ENCODE measurements at regions not wholly inside any gene's neighbourhood (a gene's known extent, or its start where the extent isn't known, plus 50 kb on each side); places are given as distances from the start of the nearest gene placed in this dataset.

DNA sequence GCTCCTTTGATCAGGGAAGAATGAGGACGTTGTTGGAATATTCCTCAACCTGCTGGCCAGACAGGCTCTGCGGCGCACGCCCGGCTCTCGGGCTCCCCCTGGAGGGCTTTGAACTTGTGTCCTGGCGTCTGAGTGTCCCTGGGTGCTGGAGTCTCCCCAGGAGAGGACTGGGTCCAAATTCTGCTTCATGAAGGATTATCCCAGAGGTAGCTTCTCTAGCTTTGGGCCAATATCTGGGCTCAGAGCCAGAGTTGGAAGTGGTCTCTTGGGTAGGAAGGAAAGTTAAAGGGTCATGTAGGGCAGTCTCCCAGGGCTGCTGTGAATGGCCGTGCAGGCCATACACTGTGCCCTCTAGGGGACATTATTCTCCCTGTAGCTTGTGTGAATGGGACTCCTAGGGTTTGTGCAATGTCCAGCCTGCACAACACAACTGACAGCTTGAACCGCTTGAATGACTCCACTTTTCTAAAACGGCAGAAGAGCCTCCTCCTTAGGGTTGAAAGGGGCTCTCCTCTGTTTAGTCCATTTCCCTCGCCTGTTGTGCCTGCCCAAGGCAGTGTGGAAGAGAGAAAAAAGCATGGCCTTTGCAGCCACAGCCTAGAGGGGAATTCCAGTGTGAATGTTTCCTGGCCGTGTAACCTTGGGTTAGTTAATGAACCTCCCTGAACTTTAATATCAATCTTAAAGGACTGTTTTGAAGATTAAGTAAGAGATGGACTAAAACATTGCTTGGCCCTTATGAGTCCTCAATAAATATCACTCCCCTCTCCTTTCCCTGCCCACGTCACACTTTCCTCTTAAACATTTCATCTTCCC, 111.2 kb upstream of the THY1 start:
- TF ChIP-seq, protein P1, sequence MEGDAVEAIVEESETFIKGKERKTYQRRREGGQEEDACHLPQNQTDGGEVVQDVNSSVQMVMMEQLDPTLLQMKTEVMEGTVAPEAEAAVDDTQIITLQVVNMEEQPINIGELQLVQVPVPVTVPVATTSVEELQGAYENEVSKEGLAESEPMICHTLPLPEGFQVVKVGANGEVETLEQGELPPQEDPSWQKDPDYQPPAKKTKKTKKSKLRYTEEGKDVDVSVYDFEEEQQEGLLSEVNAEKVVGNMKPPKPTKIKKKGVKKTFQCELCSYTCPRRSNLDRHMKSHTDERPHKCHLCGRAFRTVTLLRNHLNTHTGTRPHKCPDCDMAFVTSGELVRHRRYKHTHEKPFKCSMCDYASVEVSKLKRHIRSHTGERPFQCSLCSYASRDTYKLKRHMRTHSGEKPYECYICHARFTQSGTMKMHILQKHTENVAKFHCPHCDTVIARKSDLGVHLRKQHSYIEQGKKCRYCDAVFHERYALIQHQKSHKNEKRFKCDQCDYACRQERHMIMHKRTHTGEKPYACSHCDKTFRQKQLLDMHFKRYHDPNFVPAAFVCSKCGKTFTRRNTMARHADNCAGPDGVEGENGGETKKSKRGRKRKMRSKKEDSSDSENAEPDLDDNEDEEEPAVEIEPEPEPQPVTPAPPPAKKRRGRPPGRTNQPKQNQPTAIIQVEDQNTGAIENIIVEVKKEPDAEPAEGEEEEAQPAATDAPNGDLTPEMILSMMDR (IDR thresholded peaks at IDR 0.05) = peak; percentile 71
- H3K27ac ChIP-seq = no peak overlapping the region
- DNase-seq (ENCODE audit: low spot score) = no peak

GRCh38 chr11:119533462-119533861, 110.5 kb upstream of the THY1 start:
- Histone ChIP-seq H3K27ac (no peak overlapping the region), H3K4me3 (no peak overlapping the region)
- TF ChIP-seq, protein P1 (IDR thresholded peaks at IDR 0.05) = no peak

More for the DNA sequence above, 111.2 kb upstream of the THY1 start:
- H3K4me3 ChIP-seq = no peak overlapping the region

DNA sequence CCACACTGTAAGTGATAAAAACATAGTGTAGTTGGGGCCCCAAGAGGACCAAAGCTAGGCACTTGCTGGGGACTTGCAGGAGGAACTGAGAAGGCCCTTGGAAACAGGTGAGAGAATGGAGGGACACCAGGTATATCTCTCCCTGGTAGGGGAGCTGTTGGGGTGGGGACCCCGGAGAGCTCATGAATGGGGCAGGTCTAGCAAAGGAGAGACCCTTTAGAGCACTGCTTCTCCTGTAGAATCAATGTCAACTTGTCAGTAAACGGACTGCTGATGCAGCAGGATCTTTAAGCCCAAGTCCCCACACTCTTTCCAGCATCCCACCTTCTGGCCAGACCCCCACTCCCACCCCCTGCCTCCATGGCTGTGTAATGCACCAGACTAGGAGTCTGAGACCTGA, 109.6 kb upstream of the THY1 start:
- Histone ChIP-seq H3K27ac (no peak overlapping the region), H3K4me3 (no peak overlapping the region)
- DNase-seq (ENCODE audit: low spot score) = no peak
- TF ChIP-seq, protein P1 (IDR thresholded peaks at IDR 0.05) = no peak

More at GRCh38 chr11:119533462-119533861, 110.5 kb upstream of the THY1 start:
- DNase-seq (ENCODE audit: low spot score) = peak; percentile 52

GRCh38 chr11:119531623-119532022, 108.7 kb upstream of the THY1 start:
- DNase-seq (ENCODE audit: low spot score) = peak; percentile 54
- TF ChIP-seq, protein P1 (IDR thresholded peaks at IDR 0.05) = no peak
- Histone ChIP-seq H3K27ac (no peak overlapping the region), H3K4me3 (no peak overlapping the region)

GRCh38 chr11:119531056-119531455, 108.1 kb upstream of the THY1 start:
- TF ChIP-seq, protein P1 (IDR thresholded peaks at IDR 0.05) = no peak
- no peak overlapping the region for H3K27ac ChIP-seq
- no peak for DNase-seq (ENCODE audit: low spot score)

DNA sequence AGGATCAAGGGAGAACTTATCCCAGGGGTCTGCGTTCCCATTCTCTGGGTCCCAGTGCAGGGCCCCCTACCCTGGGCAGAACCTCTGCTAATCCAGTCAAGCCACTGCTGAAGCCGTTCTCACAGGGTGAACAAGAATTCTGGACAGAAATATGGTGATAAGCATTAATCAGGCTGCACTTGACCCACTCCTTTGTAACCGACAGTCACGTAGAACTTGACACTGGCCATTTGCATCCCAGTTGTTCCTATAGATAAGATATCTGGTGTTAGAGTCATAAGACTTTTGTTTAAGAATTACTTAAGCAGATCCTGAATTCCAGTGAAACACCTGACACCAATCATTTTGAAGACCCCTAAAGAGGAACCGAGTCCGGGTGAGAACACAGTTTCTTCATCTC, 107.5 kb upstream of the THY1 start:
- H3K4me3 ChIP-seq = no peak overlapping the region
- DNase-seq (ENCODE audit: low spot score) = no peak
- no peak overlapping the region for H3K27ac ChIP-seq
- TF ChIP-seq, protein P1 (IDR thresholded peaks at IDR 0.05) = no peak

More at GRCh38 chr11:119531056-119531455, 108.1 kb upstream of the THY1 start:
- no peak overlapping the region for H3K4me3 ChIP-seq

- DNase-seq (ENCODE audit: low spot score) = no peak
- Histone ChIP-seq H3K4me3 (no peak overlapping the region), H3K27ac (no peak overlapping the region)
- TF ChIP-seq, protein P1 (IDR thresholded peaks at IDR 0.05) = no peak
Observed at GRCh38 chr11:119529936-119530335, 107.0 kb upstream of the THY1 start.
